Rectal smooth muscle tissue (tissue), 1 donor: ENCODE measurements at regions not wholly inside any gene's neighbourhood (a gene's known extent, or its start where the extent isn't known, plus 50 kb on each side); places are given as distances from the start of the nearest gene placed in this dataset.

Experiments used
- H3K27ac ChIP-seq: one replicate; pipeline ENCODE4 v1.7.0; 2013; ENCODE audit warnings: low read depth, low read length, inconsistent platforms
- H3K27me3 ChIP-seq: one replicate; pipeline ENCODE4 v1.7.0; 2013; ENCODE audit warnings: low read length; ENCODE audit not compliant: control insufficient read depth, insufficient read depth
- H3K36me3 ChIP-seq: one replicate; pipeline ENCODE4 v1.7.0; 2013; ENCODE audit warnings: low read length; ENCODE audit not compliant: control insufficient read depth, insufficient read depth
- H3K4me1 ChIP-seq: one replicate; pipeline ENCODE4 v1.7.0; 2013; ENCODE audit warnings: low read length; ENCODE audit not compliant: control insufficient read depth, insufficient read depth
- H3K4me3 ChIP-seq: one replicate; pipeline ENCODE4 v1.7.0; 2013; ENCODE audit warnings: low read length
- H3K9ac ChIP-seq: one replicate; pipeline ENCODE4 v1.7.0; 2013; ENCODE audit warnings: low read length

- H3K4me1 ChIP-seq: no peaks in the 10 kb centered on the region
- no peak overlapping the region for H3K27ac ChIP-seq
- H3K9ac ChIP-seq: no peak overlapping the region
- H3K4me3 ChIP-seq: no peak overlapping the region
- H3K36me3 ChIP-seq: no peaks in the 10 kb centered on the region
- no peaks in the 10 kb centered on the region for H3K27me3 ChIP-seq
These were observed 88.1 kb upstream of the ETV6 start for GRCh38 chr12:11561411-11561810.

- Histone ChIP-seq H3K36me3 (no peaks in the 10 kb centered on the region), H3K9ac (no peak overlapping the region), H3K4me3 (no peak overlapping the region), H3K27ac (no peak overlapping the region), H3K4me1 (no peaks in the 10 kb centered on the region), H3K27me3 (no peaks in the 10 kb centered on the region)
These were observed 85.4 kb upstream of the ETV6 start for GRCh38 chr12:11563785-11564739.

- H3K27ac ChIP-seq: no peak overlapping the region
- no peak overlapping the region for H3K4me3 ChIP-seq
- H3K36me3 ChIP-seq: no peaks in the 10 kb centered on the region
- H3K27me3 ChIP-seq: no peaks in the 10 kb centered on the region
- no peaks in the 10 kb centered on the region for H3K4me1 ChIP-seq
- no peak overlapping the region for H3K9ac ChIP-seq
These were observed 84.4 kb upstream of the ETV6 start for GRCh38 chr12:11564984-11565651.

- Histone ChIP-seq H3K27ac (no peak overlapping the region), H3K9ac (no peak overlapping the region), H3K27me3 (no peaks in the 10 kb centered on the region), H3K4me3 (no peak overlapping the region), H3K4me1 (no peaks in the 10 kb centered on the region), H3K36me3 (no peaks in the 10 kb centered on the region)
These were observed 83.7 kb upstream of the ETV6 start for GRCh38 chr12:11565752-11566151.

GRCh38 chr12:11568155-11568761 lies 81.2 kb upstream of the ETV6 start:
- no peaks in the 10 kb centered on the region for H3K36me3 ChIP-seq

GRCh38 chr12:11568762-11569478 lies 80.6 kb upstream of the ETV6 start:
- Histone ChIP-seq H3K27me3 (no peaks in the 10 kb centered on the region), H3K27ac (no peak overlapping the region), H3K9ac (no peak overlapping the region), H3K36me3 (no peaks in the 10 kb centered on the region), H3K4me3 (no peak overlapping the region), H3K4me1 (no peaks in the 10 kb centered on the region)

More at GRCh38 chr12:11568155-11568761, 81.2 kb upstream of the ETV6 start:
- Histone ChIP-seq H3K4me3 (no peak overlapping the region), H3K27me3 (no peaks in the 10 kb centered on the region), H3K4me1 (no peaks in the 10 kb centered on the region), H3K9ac (no peak overlapping the region), H3K27ac (no peak overlapping the region)

GRCh38 chr12:11569716-11570115 lies 79.8 kb upstream of the ETV6 start:
- no peaks in the 10 kb centered on the region for H3K36me3 ChIP-seq

GRCh38 chr12:11573880-11574279 lies 75.6 kb upstream of the ETV6 start:
- H3K4me3 ChIP-seq: no peak overlapping the region
- H3K27me3 ChIP-seq: no peaks in the 10 kb centered on the region
- H3K27ac ChIP-seq: no peak overlapping the region
- no peak overlapping the region for H3K9ac ChIP-seq
- H3K4me1 ChIP-seq: no peaks in the 10 kb centered on the region
- H3K36me3 ChIP-seq: no peaks in the 10 kb centered on the region

More at GRCh38 chr12:11569716-11570115, 79.8 kb upstream of the ETV6 start:
- H3K27ac ChIP-seq: no peak overlapping the region
- H3K4me1 ChIP-seq: no peaks in the 10 kb centered on the region
- H3K9ac ChIP-seq: no peak overlapping the region
- H3K4me3 ChIP-seq: no peak overlapping the region
- no peaks in the 10 kb centered on the region for H3K27me3 ChIP-seq

GRCh38 chr12:11576104-11576503 lies 73.4 kb upstream of the ETV6 start:
- Histone ChIP-seq H3K27me3 (no peaks in the 10 kb centered on the region), H3K36me3 (no peaks in the 10 kb centered on the region), H3K4me3 (no peak overlapping the region), H3K4me1 (peaks cover 9% of the 10 kb centered on the region), H3K27ac (no peak overlapping the region), H3K9ac (no peak overlapping the region)

GRCh38 chr12:11577658-11578260 lies 71.7 kb upstream of the ETV6 start:
- no peak overlapping the region for H3K4me3 ChIP-seq
- H3K27ac ChIP-seq: no peak overlapping the region
- peaks cover 9% of the 10 kb centered on the region for H3K4me1 ChIP-seq
- no peaks in the 10 kb centered on the region for H3K36me3 ChIP-seq
- no peak overlapping the region for H3K9ac ChIP-seq
- H3K27me3 ChIP-seq: no peaks in the 10 kb centered on the region

- Histone ChIP-seq H3K27me3 (no peaks in the 10 kb centered on the region), H3K4me3 (no peak overlapping the region), H3K9ac (no peak overlapping the region), H3K36me3 (no peaks in the 10 kb centered on the region), H3K4me1 (peaks cover 9% of the 10 kb centered on the region), H3K27ac (no peak overlapping the region)
These were observed 70.9 kb upstream of the ETV6 start for GRCh38 chr12:11578461-11578993.
